GOT3 (cell line): ENCODE measurements at regions not wholly inside any gene's neighbourhood (a gene's known extent, or its start where the extent isn't known, plus 50 kb on each side); places are given as distances from the start of the nearest gene placed in this dataset.

Experiments
- DNase-seq: peaks from one replicate; lab custom pipeline; 2025; ENCODE audit warnings: mixed read lengths; lab: John Stamatoyannopoulos, UW

DNA sequence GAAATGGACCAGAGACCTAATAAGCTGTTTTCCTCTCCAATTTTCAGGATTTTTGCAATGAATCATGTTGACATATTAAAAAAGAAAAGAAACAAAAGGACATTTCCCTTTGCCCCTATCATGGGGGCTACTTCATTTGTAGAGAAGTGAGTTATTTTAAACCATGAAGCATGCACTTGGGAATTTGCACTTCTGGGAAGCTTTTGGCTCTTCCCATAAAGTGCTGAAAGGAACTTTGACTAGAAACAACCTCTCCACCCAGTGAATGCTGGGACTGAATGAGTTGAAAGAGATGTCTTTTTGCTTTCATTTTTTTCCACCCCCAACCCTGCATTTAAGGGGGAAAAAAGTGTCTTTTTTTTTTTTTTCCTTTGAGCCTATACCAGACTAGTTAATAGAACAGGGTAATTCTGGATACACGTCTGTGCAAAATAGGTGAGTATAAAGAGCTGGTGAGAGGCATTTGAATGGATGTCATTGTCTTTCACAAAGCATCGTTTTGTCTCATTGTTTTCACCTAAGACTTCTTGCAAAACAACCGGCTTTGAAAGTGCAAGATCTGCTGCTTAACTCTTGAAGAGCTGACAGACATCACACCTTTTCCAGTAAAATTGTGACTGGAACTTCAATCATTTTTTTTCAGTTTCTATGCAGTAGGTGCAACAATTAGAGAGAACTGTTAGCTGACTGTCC, 138.7 kb upstream of the BACH2 start:
- no peak for DNase-seq

- DNase-seq, result no peak
Observed at GRCh38 chr6:90434094-90434493, 137.5 kb upstream of the BACH2 start.

GRCh38 chr6:90432937-90433336, 136.3 kb upstream of the BACH2 start:
- no peak for DNase-seq

GRCh38 chr6:90432041-90432775, 135.6 kb upstream of the BACH2 start:
- DNase-seq, result no peak

DNA sequence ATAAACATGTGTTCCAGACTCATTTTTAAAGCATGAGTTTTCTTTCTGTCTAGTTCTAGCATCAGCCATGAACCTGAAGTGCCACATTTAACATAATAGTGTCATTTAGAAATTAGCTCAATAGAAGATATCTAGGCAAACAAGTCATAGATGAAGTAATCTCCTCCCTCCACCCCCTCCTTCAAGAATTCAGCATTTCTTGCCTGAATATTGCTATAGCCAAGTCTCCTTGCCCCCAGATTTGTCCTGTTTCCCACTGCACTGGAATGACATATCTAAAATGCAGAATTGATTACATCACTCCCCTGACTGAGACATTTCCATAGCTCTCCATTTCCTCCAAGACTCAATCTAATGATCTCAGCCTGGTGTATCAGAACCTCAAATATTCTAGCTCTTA, 134.9 kb upstream of the BACH2 start:
- DNase-seq, result no peak

- DNase-seq, result no peak
Observed at GRCh38 chr6:90429713-90430112, 133.1 kb upstream of the BACH2 start.

- DNase-seq, result no peak
Observed at GRCh38 chr6:90428514-90428913, 131.9 kb upstream of the BACH2 start.

DNA sequence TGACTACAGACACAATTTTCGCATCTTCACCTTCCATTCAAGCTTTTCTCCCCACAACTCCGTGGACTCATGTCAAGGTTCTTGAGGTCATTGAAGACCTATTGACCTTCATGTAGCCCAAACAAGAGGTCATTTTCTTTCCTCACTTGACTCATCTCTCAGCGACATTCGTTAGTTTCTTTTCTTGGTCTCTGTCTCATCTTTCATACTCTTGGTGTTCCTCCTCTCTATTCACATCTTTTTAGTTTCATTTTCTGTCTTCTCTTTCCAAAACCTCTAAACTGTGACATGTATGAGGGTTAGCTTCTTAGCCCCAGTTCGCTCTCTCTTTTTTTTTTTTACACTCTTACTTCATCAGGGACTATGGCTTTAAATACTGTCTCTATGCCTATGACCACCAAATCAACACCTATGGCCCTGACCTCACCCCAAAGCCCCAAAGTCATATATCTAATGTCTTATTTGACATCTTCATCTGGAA, 128.6 kb upstream of the BACH2 start:
- DNase-seq, result no peak

DNA sequence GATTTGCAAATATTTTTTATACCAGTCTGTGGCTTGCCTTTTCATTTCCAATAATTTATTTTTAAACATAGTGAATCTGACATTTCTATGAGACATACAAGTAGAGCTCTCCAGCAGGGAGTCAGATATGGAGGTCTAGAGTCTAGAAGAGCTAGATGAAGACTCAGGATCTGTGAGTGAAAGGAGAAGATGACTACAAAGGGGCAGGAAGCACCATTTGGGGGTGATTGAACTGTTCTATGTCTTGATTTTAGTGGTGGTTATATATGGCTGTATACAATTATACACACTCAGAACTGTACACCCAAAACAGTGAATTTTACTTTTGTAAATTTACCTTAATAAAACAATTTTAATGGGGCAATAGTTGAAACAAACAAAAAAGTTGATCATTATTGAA, 127.9 kb upstream of the BACH2 start:
- no peak for DNase-seq

DNA sequence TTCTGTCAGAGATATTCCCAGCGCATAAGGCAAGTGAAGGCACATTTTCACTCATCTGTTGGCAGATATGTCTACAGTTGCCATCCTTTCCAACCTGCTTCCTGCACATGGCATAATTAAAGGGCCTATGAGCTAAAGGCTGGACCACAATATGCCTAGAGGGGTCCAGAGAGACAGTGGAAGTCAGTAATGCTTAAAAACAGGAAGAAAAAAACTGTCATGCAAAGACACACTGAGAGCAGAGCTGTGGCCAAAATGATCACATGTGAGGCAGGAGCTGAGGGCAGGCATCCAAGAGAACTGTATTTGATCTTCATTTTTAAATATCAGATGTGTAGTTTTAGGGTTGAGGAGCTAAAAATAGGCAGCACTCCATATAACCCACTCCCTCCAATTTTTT, 125.0 kb upstream of the BACH2 start:
- DNase-seq, result no peak

DNA sequence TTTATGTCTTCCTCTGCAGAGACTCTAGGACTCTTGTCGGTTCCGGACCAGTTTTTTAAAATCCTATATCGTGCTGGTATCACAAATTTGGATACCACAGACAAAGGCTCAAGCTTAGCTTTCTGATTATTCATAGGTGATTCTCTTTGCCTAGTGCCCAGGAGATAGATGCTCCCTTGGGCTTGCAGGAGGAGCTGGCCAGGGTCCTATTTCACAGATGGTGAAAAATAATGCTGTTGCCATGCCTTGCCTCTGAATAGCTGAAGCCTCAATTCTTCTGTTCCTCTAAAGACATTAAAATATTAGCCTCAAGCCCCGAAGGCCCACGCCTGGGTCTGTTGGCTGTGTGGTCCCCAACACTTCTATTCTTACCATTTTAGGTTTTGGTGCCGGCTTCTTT, 123.9 kb upstream of the BACH2 start:
- no peak for DNase-seq

GRCh38 chr6:90417385-90417784, 120.7 kb upstream of the BACH2 start:
- DNase-seq, result no peak

- no peak for DNase-seq
Observed at GRCh38 chr6:90416322-90416721, 119.7 kb upstream of the BACH2 start.

DNA sequence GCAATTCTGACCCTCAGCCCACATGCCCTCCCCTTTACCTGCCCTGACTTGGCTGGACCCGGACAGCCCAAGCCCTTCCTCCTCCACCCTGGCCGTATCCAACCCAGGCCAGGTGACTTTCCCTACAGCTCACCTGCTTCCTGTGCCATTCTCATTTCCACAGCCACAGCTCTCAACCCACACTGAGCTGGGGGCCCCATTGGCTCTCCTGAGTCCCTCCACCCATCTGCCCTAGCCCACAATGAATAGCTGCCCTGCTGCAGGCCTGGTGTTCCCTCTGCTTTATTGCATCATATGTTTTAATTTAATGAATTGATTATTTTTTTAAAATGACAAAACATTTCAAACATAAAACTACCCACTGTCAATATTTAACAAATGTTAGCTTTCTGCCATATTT, 118.5 kb upstream of the BACH2 start:
- DNase-seq, result no peak

DNA sequence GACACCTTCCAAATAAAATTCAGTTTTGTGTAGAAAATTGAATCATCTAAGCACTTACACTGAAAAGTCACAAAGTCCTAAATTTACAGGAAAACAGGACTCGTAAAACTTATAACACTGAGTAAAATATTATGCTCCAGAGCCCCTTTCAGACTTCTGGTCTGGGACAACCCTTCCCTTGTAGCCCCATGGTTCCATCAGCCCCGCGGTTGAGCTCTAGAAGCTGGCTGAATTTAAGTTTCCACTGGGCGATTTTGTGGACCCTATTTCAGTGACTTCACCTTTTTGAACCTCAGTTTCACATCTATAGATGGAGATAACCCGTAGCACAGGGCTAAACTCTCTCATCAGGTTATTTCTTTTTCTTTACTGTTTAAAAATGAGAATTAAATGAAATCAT, 117.7 kb upstream of the BACH2 start:
- DNase-seq, result no peak

DNA sequence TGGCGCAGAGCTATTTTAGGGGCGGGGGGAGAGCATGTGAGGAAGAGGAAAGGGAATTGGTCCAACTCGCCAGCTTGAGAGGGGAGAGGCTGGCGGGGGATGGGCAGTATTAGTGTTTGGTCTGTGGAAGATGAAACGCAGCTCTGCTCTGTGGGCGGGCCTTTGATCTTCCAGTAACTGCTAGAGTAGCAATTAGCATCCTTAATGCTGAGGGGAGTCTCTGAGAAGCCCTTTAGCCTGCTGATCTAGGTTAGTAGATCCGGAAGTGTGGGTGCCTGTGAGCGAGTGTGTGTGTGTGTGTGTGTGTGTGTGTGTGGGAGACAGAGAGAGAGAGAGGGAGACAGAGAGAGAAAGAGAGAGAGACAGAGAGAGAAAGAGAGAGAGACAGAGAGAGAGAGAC, 117.2 kb upstream of the BACH2 start:
- DNase-seq, result no peak

GRCh38 chr6:90413396-90413795, 116.8 kb upstream of the BACH2 start:
- no peak for DNase-seq

- no peak for DNase-seq
Observed at GRCh38 chr6:90412538-90413369, 116.1 kb upstream of the BACH2 start.

DNA sequence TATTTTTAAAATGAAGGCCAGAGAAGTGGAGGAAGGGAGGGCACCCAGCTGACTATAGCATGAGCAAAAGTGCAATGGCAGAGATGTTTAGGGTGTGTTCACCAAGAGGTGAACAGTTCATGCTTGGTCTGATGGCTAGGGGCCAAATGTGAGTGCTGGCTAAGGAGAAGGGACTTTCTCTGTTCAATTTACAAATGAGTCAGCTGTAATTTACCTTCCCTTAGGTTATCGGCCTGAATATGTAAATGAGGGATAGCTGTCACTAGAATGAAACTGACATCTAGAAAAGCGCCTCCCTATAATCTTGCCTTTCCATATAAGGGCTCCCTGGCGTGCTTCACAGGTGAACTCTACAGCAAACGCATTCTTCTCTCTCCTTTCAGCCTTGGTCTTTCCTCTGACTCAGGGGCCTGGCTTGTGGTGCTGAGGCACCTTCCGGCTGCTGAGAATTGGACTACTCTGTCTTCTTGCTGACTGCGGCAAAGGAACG, 114.7 kb upstream of the BACH2 start:
- no peak for DNase-seq

DNA sequence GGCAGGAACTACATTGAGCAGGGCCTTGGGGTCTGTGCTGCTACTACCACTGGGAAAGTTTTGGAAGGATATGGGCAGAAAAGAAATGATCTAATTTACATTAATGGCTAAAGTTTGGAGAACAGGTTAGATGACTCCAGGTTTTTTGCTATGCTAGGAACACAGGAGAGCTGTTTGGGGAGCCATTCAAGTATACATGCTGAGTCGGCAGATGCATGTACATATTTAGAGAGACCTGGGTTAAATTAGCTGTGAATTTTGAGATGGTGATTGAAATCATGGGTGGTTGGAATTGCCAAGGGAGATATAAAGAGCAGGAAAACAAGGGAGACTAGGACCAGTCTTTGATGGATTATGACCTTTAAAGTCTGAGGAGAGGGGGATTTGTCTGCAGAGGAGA, 113.1 kb upstream of the BACH2 start:
- no peak for DNase-seq

DNA sequence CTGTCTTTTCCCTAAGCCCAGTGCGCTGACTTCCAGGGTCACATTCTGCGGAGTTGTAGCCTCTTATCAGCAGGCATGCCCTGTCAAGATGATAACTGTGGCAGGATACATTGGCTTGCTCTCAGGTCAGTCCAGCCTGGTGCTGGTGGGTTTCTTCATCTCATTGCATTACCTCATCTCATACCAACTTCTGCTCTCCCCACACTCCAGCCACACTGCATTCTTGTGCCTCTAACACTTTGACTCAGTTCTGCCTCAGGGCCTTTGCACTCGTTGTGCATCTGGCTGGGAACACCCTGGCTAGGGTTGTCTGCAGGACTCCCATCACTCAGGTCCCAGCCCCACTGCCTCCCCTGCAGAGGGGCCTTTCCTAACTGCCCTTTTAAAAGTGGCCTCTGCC, 110.3 kb upstream of the BACH2 start:
- no peak for DNase-seq

- no peak for DNase-seq
Observed at GRCh38 chr6:90406142-90406794, 109.6 kb upstream of the BACH2 start.
